Liver (tissue), 3 donors: ENCODE measurements at regions not wholly inside any gene's neighbourhood (a gene's known extent, or its start where the extent isn't known, plus 50 kb on each side); places are given as distances from the start of the nearest gene placed in this dataset.

Experiments
- CTCF ChIP-seq: fragments of 150-350 bp; IDR thresholded peaks from 2 replicates; pipeline ENCODE4 v1.5.1; 2017; ENCODE audit warnings: improper control_type of control experiment, low read depth, low read length; ENCODE audit not compliant: missing input control
- EGR1 ChIP-seq, 2 donors: IDR thresholded peaks; 2 replicates each; pipeline ENCODE4 v1.6.1; 2016 to 2018; ENCODE audit warnings: antibody characterized with exemption in 2 of 2, low read depth in 2 of 2
- GABPA ChIP-seq, 2 donors: IDR thresholded peaks in 1 of 2; conservative IDR thresholded peaks in 1 of 2; 2 replicates each; pipeline ENCODE4 v1.6.1; 2016; ENCODE audit warnings: antibody characterized with exemption in 2 of 2, mild to moderate bottlenecking in 1 of 2, moderate library complexity in 1 of 2
- HNF4A ChIP-seq, 2 donors: conservative IDR thresholded peaks; 2 replicates each; pipeline ENCODE4 v1.6.1; 2016; ENCODE audit warnings: antibody characterized with exemption in 2 of 2, mild to moderate bottlenecking in 2 of 2
- JUND ChIP-seq, 2 donors: IDR thresholded peaks; 2 replicates each; pipeline ENCODE4 v1.6.1; 2016; ENCODE audit warnings: antibody characterized with exemption in 2 of 2
- NR2F2 ChIP-seq: IDR thresholded peaks from 2 replicates; pipeline ENCODE4 v1.6.1; 2016; ENCODE audit warnings: antibody characterized with exemption
- RAD21 ChIP-seq, 2 donors: IDR thresholded peaks; 2 replicates each; pipeline ENCODE4 v1.6.1; 2016; ENCODE audit warnings: antibody characterized with exemption in 2 of 2, mild to moderate bottlenecking in 2 of 2
- REST ChIP-seq: IDR thresholded peaks from 2 replicates; pipeline ENCODE4 v1.6.1; 2016; ENCODE audit warnings: antibody characterized with exemption, mild to moderate bottlenecking
- SP1 ChIP-seq: IDR thresholded peaks from 2 replicates; pipeline ENCODE4 v1.6.1; 2018; ENCODE audit warnings: antibody characterized with exemption, mild to moderate bottlenecking
- TAF1 ChIP-seq: conservative IDR thresholded peaks from 2 replicates; pipeline ENCODE4 v1.6.1; 2016; ENCODE audit warnings: antibody characterized with exemption, mild to moderate bottlenecking
- YY1 ChIP-seq: IDR thresholded peaks from 2 replicates; pipeline ENCODE4 v1.6.1; 2016; ENCODE audit warnings: antibody characterized with exemption, mild to moderate bottlenecking
- ZBTB33 ChIP-seq: IDR thresholded peaks from 2 replicates; pipeline ENCODE4 v1.6.1; 2016; ENCODE audit warnings: antibody characterized with exemption
- TF ChIP-seq, protein P1 (sequence below): IDR thresholded peaks from 2 replicates; pipeline ENCODE4 v1.6.1; 2016; ENCODE audit warnings: antibody characterized with exemption
- TF ChIP-seq, protein P2 (sequence below): IDR thresholded peaks from 2 replicates; pipeline ENCODE4 v1.6.1; 2016; ENCODE audit warnings: antibody characterized with exemption
- donor health status: healthy.
- donor health status: healthy.

DNA sequence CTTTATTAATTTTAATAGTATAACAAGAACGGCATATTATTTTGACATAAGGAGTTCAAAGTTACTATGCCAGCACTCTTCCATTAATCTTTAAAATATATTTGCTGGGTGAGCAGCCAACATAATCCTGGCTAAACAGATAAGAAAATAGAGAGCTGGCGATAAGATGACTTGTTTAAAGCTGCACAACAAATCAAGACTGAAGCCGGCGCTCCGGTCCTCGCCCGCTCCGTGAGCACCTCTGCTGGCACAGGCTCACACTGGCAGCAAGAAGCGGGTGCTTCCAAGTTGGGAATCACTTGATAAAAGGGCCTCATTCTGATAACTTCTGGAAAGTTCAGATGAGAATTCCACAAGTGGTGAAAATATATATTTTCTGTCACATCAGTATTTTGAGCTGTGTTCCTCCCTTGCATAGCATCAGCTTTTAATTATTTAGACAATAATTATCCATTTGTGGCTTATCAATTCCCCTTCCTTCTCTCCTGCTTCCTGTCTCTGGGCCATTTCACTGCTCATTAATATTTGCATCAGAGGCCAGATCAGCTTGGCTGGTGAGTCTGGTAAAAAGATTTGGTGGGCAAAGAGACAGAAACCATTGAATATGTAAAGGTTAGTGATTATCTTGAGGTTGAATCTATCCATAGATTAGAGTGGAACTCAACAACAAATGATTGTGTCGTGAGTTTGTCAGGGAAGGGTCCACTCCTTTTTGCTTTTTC lies 205.3 kb downstream of the MZT1 start:
- no peak for TF ChIP-seq YY1
- no peak for TF ChIP-seq CTCF
- TF ChIP-seq, protein P1, sequence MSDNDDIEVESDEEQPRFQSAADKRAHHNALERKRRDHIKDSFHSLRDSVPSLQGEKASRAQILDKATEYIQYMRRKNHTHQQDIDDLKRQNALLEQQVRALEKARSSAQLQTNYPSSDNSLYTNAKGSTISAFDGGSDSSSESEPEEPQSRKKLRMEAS: no peak
- TF ChIP-seq, protein P2, sequence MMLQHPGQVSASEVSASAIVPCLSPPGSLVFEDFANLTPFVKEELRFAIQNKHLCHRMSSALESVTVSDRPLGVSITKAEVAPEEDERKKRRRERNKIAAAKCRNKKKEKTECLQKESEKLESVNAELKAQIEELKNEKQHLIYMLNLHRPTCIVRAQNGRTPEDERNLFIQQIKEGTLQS: no peak
- TF ChIP-seq ZBTB33: no peak
- TF ChIP-seq EGR1 (IDR thresholded peaks at IDR 0.05; ENCODE audit: low read depth in 2 of 2): no peak
- TF ChIP-seq REST: no peak
- no peak for TF ChIP-seq JUND (IDR thresholded peaks at IDR 0.05)
- TF ChIP-seq RAD21 (IDR thresholded peaks at IDR 0.05): no peak
- no peak for TF ChIP-seq TAF1
- TF ChIP-seq NR2F2: no peak
- TF ChIP-seq SP1: no peak
- TF ChIP-seq HNF4A (conservative IDR thresholded peaks at IDR 0.05): no peak
- no peak for TF ChIP-seq GABPA (IDR thresholded peaks at IDR 0.05 in 1 of 2, conservative IDR thresholded peaks at IDR 0.05 in 1 of 2)
